Adrenal gland (tissue), 9 donors: ENCODE measurements at regions not wholly inside any gene's neighbourhood (a gene's known extent, or its start where the extent isn't known, plus 50 kb on each side); places are given as distances from the start of the nearest gene placed in this dataset.

Experiments used
- DNase-seq, 7 donors: peaks; one replicate each; pipeline ENCODE4 v3.0.0-alpha.2; 2019 to 2020
- H3K27ac ChIP-seq, 5 donors: fragments of 200-600 bp; sonication (generic) in 4 of 5; 1 replicate in 3 of 5; 2 replicates in 2 of 5; pipeline versions ENCODE4 v1.5.1 to v1.8.0; 2016 to 2020; ENCODE audit warnings: mild to moderate bottlenecking in 1 of 5
- H3K27me3 ChIP-seq: fragments of 200-600 bp; 2 replicates; pipeline ENCODE4 v1.8.0; 2021
- H3K36me3 ChIP-seq, 2 donors: fragments of 200-600 bp; replicated peaks in 1 of 2; 1 replicate in 1 of 2; 2 replicates in 1 of 2; pipeline versions ENCODE4 v1.5.1 to v1.8.0; 2018 to 2022
- H3K4me1 ChIP-seq, 2 donors: fragments of 200-600 bp; replicated peaks in 1 of 2; 1 replicate in 1 of 2; 2 replicates in 1 of 2; pipeline versions ENCODE4 v1.5.1 to v1.8.0; 2018 to 2021
- H3K4me3 ChIP-seq, 4 donors: fragments of 200-600 bp; sonication (generic) in 3 of 4; one replicate each; pipeline ENCODE4 v1.5.1; 2016 to 2018
- H3K9me3 ChIP-seq, 3 donors: fragments of 200-600 bp; sonication (generic) in 1 of 3; replicated peaks in 1 of 3; 1 replicate in 2 of 3; 2 replicates in 1 of 3; pipeline versions ENCODE4 v1.5.1 to v1.8.0; 2016 to 2021
- POLR2A ChIP-seq, 2 donors: fragments of 450-650 bp; IDR thresholded peaks; one replicate each; pipeline ENCODE4 v1.6.1; 2017; ENCODE audit warnings: antibody characterized with exemption in 2 of 2, mild to moderate bottlenecking in 2 of 2, moderate library complexity in 1 of 2
- WGBS, 4 donors: extraction: QIAGEN DNeasy Blood & Tissue Kit in 2 of 4; methylation state at CpG; one replicate each; pipeline versions ENCODE4 v1.1.5 to v1.1.7; 2013 to 2017; 5-methylcytosine and 5-hydroxymethylcytosine counted together
- intact Hi-C, 2 donors: fragments of 100-400 bp; cut with DNase I; formaldehyde crosslinking; loops; one replicate each; pipeline versions ENCODE4 v1.14.1 to v1.15.0; 2022 to 2023
- small RNA-seq, 2 donors: library from RNA; depleted of rRNA; stranded (forward); fragments of <200 nt; gene quantifications; one replicate each; pipeline ENCODE3, GENCODE V24; 2016
- TF ChIP-seq, protein P1 (sequence below), 6 experiments: fragments of 450-650 bp in 4 of 6; fragments of 200-600 bp in 2 of 6; sonication (generic) in 1 of 6; IDR thresholded peaks; 1 replicate in 5 of 6; 2 replicates in 1 of 6; pipeline versions ENCODE4 v1.5.1 to v1.8.0; 2016 to 2021; ENCODE audit warnings: antibody characterized with exemption in 6 of 6, mild to moderate bottlenecking in 2 of 6, moderate library complexity in 1 of 6
- donor health status: healthy with polysubstance abuse.
- donor health status: Bipolar disorder and iron deficiency.
- donor health status: DM: yes; HTN: yes; CAD: no.
- donor health status: DM: no; HTN: no; CAD: no.
- donor health status: DM: no; HTN: no; CAD: no.

DNA sequence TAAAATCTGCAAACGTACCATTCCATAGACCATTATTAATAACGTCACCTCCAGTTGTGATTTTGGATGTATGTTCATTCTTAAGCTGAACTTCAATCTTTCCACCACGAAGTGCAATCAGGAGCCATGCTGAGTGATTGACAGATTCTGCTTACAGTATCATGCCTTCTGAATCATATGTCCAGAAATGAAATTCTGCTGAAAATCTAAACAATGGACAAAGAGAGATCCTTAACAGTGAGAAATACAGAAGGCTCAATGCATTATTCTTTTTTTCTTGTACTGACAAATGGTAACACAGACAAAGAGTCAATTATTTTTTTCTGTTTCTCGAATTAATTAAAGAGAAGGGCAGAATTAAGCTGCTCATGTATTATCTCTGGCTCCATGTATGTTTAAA lies 1114.5 kb downstream of the EPHA3 start:
- intact Hi-C loops: no loop called here
- Histone ChIP-seq H3K27me3 (no peaks in the 10 kb centered on the region), H3K4me3 (no peak overlapping the region), H3K27ac (no peak overlapping the region), H3K4me1 (no peaks in the 10 kb centered on the region), H3K36me3 (no peaks in the 10 kb centered on the region), H3K9me3 (no peaks in the 10 kb centered on the region)
- DNase-seq: no peak
- TF ChIP-seq POLR2A (IDR thresholded peaks at IDR 0.05): no peak
- TF ChIP-seq, protein P1, sequence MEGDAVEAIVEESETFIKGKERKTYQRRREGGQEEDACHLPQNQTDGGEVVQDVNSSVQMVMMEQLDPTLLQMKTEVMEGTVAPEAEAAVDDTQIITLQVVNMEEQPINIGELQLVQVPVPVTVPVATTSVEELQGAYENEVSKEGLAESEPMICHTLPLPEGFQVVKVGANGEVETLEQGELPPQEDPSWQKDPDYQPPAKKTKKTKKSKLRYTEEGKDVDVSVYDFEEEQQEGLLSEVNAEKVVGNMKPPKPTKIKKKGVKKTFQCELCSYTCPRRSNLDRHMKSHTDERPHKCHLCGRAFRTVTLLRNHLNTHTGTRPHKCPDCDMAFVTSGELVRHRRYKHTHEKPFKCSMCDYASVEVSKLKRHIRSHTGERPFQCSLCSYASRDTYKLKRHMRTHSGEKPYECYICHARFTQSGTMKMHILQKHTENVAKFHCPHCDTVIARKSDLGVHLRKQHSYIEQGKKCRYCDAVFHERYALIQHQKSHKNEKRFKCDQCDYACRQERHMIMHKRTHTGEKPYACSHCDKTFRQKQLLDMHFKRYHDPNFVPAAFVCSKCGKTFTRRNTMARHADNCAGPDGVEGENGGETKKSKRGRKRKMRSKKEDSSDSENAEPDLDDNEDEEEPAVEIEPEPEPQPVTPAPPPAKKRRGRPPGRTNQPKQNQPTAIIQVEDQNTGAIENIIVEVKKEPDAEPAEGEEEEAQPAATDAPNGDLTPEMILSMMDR (IDR thresholded peaks at IDR 0.05): no peak
- WGBS, 4 donors: 58 to 65% (median 62%) methylated on average over 4 of the region's 4 CpGs

DNA sequence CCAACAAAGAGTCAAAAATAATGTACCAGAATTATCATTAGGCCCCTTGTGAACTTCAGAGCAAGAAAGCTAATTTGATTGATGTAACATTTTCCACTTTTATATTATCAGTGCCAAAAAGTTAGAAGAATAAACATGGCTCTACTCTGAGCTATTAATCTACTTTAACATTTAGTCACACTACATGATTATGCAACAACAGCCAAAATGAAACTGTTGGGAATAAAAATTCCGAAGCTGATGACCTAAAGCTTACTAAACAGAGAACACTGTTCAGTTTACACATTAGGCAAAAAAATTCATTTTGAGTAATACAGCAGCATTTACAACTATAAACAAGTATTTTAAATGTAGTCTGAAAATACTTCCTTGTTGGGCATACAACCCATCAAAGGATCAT lies 1134.1 kb downstream of the EPHA3 start:
- Histone ChIP-seq H3K4me1 (no peaks in the 10 kb centered on the region), H3K9me3 (no peaks in the 10 kb centered on the region), H3K4me3 (no peak overlapping the region), H3K27ac (no peak overlapping the region), H3K27me3 (no peaks in the 10 kb centered on the region), H3K36me3 (no peaks in the 10 kb centered on the region)
- WGBS, 4 donors: 36 to 61% (median 47%) methylated on average over 1 of the region's 1 CpG
- TF ChIP-seq POLR2A (IDR thresholded peaks at IDR 0.05): no peak
- TF ChIP-seq, protein P1 (IDR thresholded peaks at IDR 0.05): no peak
- no peak for DNase-seq
- intact Hi-C loops: no loop called here

DNA sequence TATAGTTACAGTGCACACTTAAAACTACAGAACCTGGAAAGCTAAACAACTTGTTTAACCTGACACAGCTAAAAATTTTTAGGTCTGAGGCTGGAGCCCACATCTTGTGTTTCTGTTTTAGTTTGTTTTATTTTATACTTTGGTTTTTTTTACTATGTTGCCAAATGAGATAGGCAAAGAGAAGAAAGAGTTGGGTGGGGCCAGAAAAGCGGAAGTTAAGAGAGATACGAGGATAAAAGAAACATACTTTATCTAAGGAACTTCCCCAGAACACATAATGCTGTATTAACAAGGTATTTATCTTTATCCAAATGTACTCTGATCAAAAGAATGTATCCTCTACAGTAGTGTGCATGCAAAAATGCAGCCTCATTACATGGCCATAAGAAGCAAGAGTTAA lies 1145.7 kb downstream of the EPHA3 start:
- Histone ChIP-seq H3K4me3 (no peak overlapping the region), H3K27ac (no peak overlapping the region), H3K27me3 (no peaks in the 10 kb centered on the region), H3K9me3 (no peaks in the 10 kb centered on the region), H3K4me1 (no peaks in the 10 kb centered on the region), H3K36me3 (no peaks in the 10 kb centered on the region)
- intact Hi-C loops: no loop called here
- no peak for DNase-seq
- 45 to 59% (median 47%) methylated on average over 2 of the region's 2 CpGs for WGBS, 4 donors
- TF ChIP-seq, protein P1 (IDR thresholded peaks at IDR 0.05): no peak
- TF ChIP-seq POLR2A (IDR thresholded peaks at IDR 0.05): no peak

DNA sequence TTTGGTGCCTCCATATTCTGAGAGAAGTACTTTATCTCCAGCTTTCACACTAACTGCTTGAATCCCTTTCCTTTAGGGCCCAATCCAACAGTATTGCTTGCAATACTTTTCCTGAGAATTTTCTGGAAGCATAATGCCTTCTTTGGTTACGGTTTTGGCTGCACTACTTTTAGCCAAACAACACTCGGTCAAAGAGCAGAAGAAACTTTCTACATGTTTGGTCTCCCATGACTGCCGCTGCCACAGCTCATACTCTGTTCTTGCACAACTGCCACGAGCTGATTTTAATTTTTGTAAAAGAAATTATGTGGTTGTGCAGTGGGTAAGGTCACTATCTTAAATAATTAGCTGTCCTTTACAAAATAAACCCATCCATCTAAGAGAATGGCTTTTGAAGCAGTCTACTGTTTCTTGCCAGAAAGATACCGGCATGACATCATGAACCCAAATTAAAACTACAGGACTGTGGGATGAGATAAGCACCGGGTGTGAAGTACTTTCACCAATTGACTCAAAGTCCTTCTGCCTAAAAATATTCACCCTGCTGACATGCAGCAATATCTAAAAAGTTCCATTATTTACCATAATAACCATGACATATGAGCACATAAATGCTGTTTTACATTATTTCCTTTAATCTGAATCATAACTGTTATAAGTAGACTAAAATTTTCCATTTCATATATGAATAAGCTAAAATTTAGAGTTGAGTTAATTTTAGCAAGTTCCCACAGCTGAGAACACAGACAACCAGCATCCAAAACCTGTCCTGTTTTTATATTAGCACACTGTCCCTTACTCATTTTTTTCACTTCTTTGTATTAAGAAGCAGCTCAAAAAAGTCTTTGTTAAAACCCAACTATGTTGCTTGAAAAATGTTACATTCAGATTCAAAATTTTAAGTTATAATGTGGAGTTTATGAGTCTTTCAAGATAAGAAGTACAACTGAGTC lies 1154.3 kb downstream of the EPHA3 start:
- Histone ChIP-seq H3K27ac (no peak overlapping the region), H3K4me3 (no peak overlapping the region), H3K9me3 (no peaks in the 10 kb centered on the region), H3K27me3 (no peaks in the 10 kb centered on the region), H3K4me1 (no peaks in the 10 kb centered on the region), H3K36me3 (no peaks in the 10 kb centered on the region)
- DNase-seq: no peak
- WGBS, 4 donors: 72 to 74% (median 73%) methylated on average over 6 of the region's 6 CpGs
- TF ChIP-seq, protein P1 (IDR thresholded peaks at IDR 0.05): no peak
- no peak for TF ChIP-seq POLR2A (IDR thresholded peaks at IDR 0.05)
- intact Hi-C loops: no loop called here

Small RNAs in the stretch of these regions (small RNA-seq; reads per million reads assigned to genes)
- 0 reads per million in 2 donors for gene HSPE1P19
- gene RF00012: 0 reads per million in 2 donors
- gene RNU6-712P: 0 reads per million in 2 donors
